GM12892 (cell line): ENCODE measurements at regions not wholly inside any gene's neighbourhood (a gene's known extent, or its start where the extent isn't known, plus 50 kb on each side); places are given as distances from the start of the nearest gene placed in this dataset.

ENCODE experiments used
- POLR2A ChIP-seq: IDR thresholded peaks from 2 replicates; pipeline ENCODE4 v1.6.1; 2011; ENCODE audit warnings: low read depth, low read length, control low read depth
- POLR2AphosphoS5 ChIP-seq: IDR thresholded peaks from 2 replicates; pipeline ENCODE4 v1.6.1; 2011; ENCODE audit warnings: low read depth, low read length, control low read depth
- TAF1 ChIP-seq: IDR thresholded peaks from 2 replicates; pipeline ENCODE4 v1.6.1; 2011; ENCODE audit warnings: low read depth, mild to moderate bottlenecking, control low read depth, low read length, borderline replicate concordance

GRCh38 chr21:23579573-23579972 lies 2027.7 kb downstream of the MRPL39 start:
- TF ChIP-seq TAF1 (no peak), POLR2AphosphoS5 (no peak), POLR2A (no peak)
